HG03571 (cell line): ENCODE measurements at regions not wholly inside any gene's neighbourhood (a gene's known extent, or its start where the extent isn't known, plus 50 kb on each side); places are given as distances from the start of the nearest gene placed in this dataset.

Source experiments
- ATAC-seq: cut with Tn5 transposase; IDR thresholded peaks from one replicate; pipeline ENCODE4 v1.9.1; 2021; ENCODE audit not compliant: unreplicated experiment

DNA sequence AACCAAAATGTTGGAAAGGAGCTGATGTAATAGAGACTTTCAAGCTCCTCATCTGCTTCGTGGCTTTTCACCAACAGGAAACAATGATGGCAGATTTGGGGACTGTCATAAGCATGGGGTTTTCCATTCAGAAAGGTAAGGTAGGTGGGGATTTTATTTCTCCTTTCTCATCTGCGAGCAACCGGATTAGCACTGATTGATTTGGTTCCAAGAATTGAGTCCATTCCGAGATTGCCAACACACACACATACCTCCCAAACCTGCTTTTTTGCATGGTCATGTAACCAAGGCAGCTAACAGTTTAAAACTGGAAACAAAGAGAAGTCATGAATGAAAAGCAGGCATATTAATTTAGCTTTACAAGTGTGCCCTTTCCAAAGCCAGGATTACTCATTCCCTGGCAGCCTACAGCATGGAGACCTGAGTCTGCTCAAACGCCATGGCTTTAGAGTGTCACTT lies 63.0 kb upstream of the LNX1 start:
- ATAC-seq = no peak

DNA sequence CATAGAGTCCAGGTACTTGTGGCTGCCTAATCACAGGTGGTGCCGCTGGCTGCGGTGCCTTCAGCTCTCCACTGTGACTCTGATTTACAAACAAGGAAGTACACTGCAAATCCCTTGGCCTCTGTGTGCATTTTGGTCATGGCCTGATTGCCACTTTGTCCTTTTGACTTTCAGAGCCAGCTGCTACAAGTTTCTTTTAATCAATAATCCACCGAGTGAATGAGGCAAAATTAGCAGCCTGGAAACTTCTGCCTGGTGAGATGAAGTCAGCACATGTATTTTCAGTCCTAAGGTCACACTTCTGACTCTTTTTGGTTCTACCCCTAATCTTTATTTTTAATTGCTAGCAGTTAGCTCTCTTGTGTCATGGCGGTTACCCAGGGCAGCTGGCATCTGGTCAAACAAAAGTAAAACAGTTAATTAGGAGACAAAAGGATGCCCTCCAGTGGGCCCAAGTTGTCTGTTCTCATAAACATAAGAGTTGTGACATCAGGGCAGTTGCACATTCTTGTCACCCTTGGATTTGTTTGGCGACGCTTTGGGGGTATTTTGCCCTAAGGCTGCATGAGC lies 62.3 kb upstream of the LNX1 start:
- ATAC-seq = peak; percentile 78

DNA sequence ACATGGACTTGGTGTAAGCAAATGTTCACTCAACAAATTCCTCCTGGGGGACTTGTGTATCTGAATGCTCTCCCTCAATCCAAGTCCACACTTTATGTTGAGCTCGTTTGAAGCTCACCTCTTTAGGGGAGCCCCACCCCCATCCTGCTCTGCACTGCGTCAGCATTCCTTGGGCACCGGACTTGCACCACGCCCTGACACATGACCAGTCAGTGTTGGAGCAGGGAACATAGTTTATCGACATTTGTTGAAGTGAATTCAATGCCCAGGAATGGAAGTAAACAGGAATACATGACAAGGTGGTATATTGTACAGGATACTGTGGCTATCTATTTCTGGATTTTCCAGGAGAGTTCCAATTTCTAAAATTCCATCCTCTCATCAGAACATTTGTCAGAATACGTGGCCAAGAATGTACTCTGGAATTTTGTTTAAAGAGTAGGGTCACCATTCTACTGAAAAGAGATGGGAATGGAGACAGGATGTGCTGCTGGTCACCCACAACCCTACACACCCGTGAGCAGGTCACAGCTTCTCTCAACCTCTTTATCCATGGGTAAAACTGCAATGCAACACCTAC lies 60.0 kb upstream of the LNX1 start:
- ATAC-seq = no peak

GRCh38 chr4:53649357-53649756 lies 58.1 kb upstream of the LNX1 start:
- ATAC-seq = no peak

GRCh38 chr4:53647547-53647946 lies 56.3 kb upstream of the LNX1 start:
- ATAC-seq = no peak

- no peak for ATAC-seq
These were observed 55.5 kb upstream of the LNX1 start for GRCh38 chr4:53646795-53647194.

GRCh38 chr4:53645108-53645507 lies 53.8 kb upstream of the LNX1 start:
- no peak for ATAC-seq

DNA sequence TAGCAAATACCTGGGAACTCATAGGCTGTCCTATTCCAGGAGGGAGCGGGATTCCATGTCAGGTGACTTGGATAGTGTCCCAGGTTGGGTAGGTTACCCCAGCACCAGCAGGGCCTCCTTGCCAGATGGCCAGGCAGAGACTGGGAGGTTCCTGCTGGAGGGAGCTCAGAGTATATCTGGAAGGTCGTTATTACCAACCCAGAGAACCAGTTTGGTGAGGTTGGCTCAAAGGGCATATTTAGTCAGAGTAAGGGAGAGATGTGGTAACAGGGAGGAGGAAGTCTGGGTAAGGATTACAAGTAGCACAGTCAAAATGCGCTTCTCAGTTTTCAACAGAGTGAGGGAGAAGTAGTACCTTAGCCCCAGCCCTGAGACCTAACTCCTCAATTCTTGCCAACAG lies 53.3 kb upstream of the LNX1 start:
- ATAC-seq = no peak
